IPS-15b (cell line): ENCODE measurements at regions not wholly inside any gene's neighbourhood (a gene's known extent, or its start where the extent isn't known, plus 50 kb on each side); places are given as distances from the start of the nearest gene placed in this dataset.
"Not testable (repeated sequence)": the region's sequence is repeated elsewhere in the genome, so short reads cannot be mapped to it uniquely, and the experiment has no call there.

Experiments
- H3K27me3 ChIP-seq: one replicate; pipeline ENCODE4 v1.6.1; 2013; ENCODE audit warnings: low read length; ENCODE audit not compliant: control insufficient read depth, insufficient read depth
- H3K36me3 ChIP-seq: one replicate; pipeline ENCODE4 v1.6.1; 2013; ENCODE audit warnings: low read length; ENCODE audit not compliant: control insufficient read depth, insufficient read depth
- H3K4me1 ChIP-seq: one replicate; pipeline ENCODE4 v1.6.1; 2013; ENCODE audit warnings: mild to moderate bottlenecking, low read length; ENCODE audit not compliant: control insufficient read depth, insufficient read depth
- H3K4me3 ChIP-seq: one replicate; pipeline ENCODE4 v1.5.1; 2013; ENCODE audit warnings: low read depth, low read length
- H3K9ac ChIP-seq: one replicate; pipeline ENCODE4 v1.6.1; 2013; ENCODE audit warnings: low read depth, mild to moderate bottlenecking, low read length
- H3K9me3 ChIP-seq: one replicate; pipeline ENCODE4 v1.6.1; 2013; ENCODE audit warnings: mild to moderate bottlenecking, low read length; ENCODE audit not compliant: control insufficient read depth, insufficient read depth

DNA sequence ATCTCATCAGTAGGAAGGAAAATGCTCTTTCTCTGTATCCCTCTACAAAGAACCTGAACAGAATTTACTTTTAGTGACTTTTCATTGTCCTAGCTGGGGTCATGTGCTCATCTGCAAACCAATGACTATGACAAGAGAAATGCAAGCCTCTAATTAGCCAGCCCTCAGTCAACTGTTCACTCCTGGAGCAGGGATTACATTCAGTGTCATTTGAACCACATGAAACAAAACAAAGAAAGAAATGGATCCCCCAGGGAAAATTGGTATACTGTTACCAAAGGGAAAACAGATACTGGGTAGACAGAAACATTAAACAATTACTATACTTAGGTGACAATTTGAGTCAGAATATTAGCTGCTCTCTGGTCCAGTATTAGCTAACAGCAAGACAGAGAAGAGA is 173.6 kb downstream of the RCHY1 start:
- H3K36me3 ChIP-seq, result no peaks in the 10 kb centered on the region
- H3K4me3 ChIP-seq, result no peak overlapping the region
- no peaks in the 10 kb centered on the region for H3K4me1 ChIP-seq
- H3K9ac ChIP-seq, result no peak overlapping the region
- H3K9me3 ChIP-seq, result no peaks in the 10 kb centered on the region
- no peaks in the 10 kb centered on the region for H3K27me3 ChIP-seq

DNA sequence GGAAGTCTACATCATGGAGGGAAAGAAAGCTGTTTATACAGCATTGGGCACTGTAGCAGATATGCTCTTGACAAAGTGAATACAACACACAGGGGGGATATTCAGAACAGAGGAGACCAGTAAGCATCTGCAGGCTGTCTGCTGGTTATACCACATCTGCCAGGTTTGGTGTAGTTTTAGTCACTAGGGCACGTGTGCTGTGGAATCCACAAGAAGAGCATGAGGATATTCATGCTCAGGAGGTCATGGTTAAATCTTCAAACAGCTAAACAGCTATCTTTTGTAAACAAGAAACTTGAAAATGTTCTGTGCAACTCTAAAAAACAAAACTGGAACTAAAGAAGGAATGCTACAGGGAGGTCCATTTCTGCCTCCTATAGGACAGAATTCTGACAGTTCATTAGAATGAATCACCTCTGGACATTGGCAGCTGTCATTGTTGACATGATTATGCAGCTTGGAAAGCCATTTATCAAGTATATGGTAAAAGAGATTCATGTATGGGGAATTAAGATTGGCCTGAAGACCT is 175.8 kb downstream of the RCHY1 start:
- Histone ChIP-seq H3K4me1 (no peaks in the 10 kb centered on the region), H3K9me3 (no peaks in the 10 kb centered on the region), H3K4me3 (no peak overlapping the region), H3K27me3 (no peaks in the 10 kb centered on the region), H3K9ac (no peak overlapping the region), H3K36me3 (no peaks in the 10 kb centered on the region)

GRCh38 chr4:75327804-75328512 is 186.2 kb downstream of the RCHY1 start:
- no peaks in the 10 kb centered on the region for H3K36me3 ChIP-seq
- no peak overlapping the region for H3K4me3 ChIP-seq
- H3K9ac ChIP-seq, result no peak overlapping the region
- H3K27me3 ChIP-seq, result no peaks in the 10 kb centered on the region
- no peaks in the 10 kb centered on the region for H3K9me3 ChIP-seq
- H3K4me1 ChIP-seq, result peaks cover 6% of the 10 kb centered on the region

GRCh38 chr4:75325318-75325979 is 188.8 kb downstream of the RCHY1 start:
- Histone ChIP-seq H3K4me3 (no peak overlapping the region), H3K9me3 (no peaks in the 10 kb centered on the region), H3K4me1 (peaks cover 4% of the 10 kb centered on the region), H3K27me3 (no peaks in the 10 kb centered on the region), H3K9ac (no peak overlapping the region), H3K36me3 (no peaks in the 10 kb centered on the region)

DNA sequence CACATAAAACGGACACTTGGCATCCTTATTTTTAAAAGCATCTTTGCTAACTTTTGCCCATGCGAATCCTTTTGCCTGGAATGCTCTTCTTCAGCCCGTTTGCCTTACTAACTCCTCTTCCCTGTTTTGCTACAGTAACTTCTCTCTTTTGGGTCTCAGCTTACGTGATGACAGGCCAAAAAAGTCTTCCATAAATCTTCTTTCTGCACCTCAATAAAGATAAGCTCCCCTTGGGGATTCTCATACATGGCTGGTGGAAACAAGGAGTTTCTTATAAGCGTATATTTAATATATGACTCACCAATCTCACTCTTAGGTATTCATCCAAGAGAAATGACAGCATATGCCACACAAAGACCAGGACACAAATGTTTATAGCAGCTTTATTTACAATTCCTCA is 192.7 kb downstream of the RCHY1 start:
- H3K4me3 ChIP-seq, result no peak overlapping the region
- no peaks in the 10 kb centered on the region for H3K9me3 ChIP-seq
- H3K9ac ChIP-seq, result no peak overlapping the region
- no peaks in the 10 kb centered on the region for H3K27me3 ChIP-seq
- H3K36me3 ChIP-seq, result no peaks in the 10 kb centered on the region
- H3K4me1 ChIP-seq, result peaks cover 4% of the 10 kb centered on the region

- H3K36me3 ChIP-seq, H3K4me1 ChIP-seq, H3K9ac ChIP-seq, H3K27me3 ChIP-seq, H3K4me3 ChIP-seq, H3K9me3 ChIP-seq: not testable (repeated sequence)
Observed at GRCh38 chr4:75317641-75318040, 196.6 kb downstream of the RCHY1 start.

DNA sequence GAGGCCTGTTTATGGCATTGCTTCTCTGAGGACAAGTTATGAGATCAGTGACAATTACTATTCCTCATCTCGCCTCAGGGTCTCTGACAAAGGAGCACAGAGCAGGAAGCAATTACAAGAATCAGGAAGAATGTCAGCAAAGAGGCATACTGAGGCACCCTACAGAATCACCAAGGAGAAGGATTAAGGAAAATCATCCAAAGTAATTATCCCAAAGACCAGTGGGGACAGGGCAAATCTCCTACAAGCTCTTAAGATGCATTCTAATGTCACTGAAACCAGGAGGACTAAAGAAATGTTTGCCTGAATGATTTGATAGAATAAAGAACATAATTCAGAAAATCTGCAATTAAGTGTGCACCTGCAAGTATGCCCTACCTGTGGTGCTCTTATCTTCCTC is 206.2 kb downstream of the RCHY1 start:
- Histone ChIP-seq H3K36me3 (no peaks in the 10 kb centered on the region), H3K4me3 (no peak overlapping the region), H3K9me3 (no peaks in the 10 kb centered on the region), H3K9ac (no peak overlapping the region), H3K27me3 (no peaks in the 10 kb centered on the region), H3K4me1 (no peaks in the 10 kb centered on the region)

- Histone ChIP-seq H3K9me3 (no peaks in the 10 kb centered on the region), H3K36me3 (no peaks in the 10 kb centered on the region), H3K9ac (no peak overlapping the region), H3K4me1 (no peaks in the 10 kb centered on the region), H3K4me3 (no peak overlapping the region), H3K27me3 (no peaks in the 10 kb centered on the region)
Observed at GRCh38 chr4:75306506-75306905, 207.7 kb downstream of the RCHY1 start.

DNA sequence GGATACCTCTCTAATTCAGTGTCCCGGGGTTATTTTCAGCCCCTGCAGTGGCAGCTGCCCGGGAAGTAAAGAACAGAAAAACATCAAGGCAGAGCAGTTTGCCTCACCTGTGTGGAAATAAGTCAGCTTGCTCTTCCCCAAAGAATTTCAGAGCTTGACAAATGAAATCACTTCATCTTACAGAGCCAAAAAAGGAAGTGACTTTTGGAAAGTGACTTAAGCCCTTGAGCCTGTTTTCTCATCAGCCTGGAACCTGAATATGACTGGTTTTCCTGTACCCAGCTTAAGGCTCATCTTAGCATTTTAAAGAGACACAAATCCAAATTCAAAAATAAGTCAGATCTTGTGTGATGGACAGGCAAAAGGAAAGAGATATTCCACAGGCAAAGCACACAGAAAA is 211.6 kb downstream of the RCHY1 start:
- Histone ChIP-seq H3K4me3 (no peak overlapping the region), H3K4me1 (no peaks in the 10 kb centered on the region), H3K9ac (no peak overlapping the region), H3K9me3 (no peaks in the 10 kb centered on the region), H3K27me3 (no peaks in the 10 kb centered on the region), H3K36me3 (no peaks in the 10 kb centered on the region)

DNA sequence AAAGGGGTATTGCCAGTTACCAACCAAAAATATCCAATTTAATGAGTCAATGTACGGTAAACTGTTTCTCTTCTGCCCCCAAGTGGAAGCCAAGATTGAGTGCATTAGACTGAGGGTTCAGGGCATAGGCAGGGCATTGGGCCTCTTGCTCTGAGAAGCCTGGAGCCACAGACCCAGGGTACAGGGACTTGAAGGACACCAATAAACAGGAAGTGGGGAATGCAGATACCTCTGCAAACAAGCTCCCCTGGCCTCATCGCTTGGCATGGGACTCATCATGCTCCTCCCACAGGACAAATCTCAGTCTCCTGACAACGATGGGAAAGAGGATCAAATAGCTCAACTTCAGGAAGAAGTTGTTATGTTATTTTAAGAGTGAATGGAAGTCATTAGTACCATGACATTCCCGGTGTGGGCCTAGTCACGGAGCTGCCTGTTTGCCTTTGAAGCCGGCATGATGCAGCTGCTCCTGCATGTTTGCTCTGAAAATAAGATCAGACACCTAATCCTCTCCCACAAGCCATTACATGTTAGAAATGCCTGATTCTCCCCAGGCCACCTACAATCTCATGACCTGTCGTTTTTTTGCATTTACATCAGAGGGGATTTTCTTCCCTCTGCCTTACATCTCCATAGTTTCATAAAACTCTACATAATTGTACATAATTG is 224.2 kb downstream of the RCHY1 start:
- Histone ChIP-seq H3K36me3 (no peaks in the 10 kb centered on the region), H3K9me3 (no peaks in the 10 kb centered on the region), H3K27me3 (no peaks in the 10 kb centered on the region), H3K4me3 (no peak overlapping the region), H3K9ac (no peak overlapping the region), H3K4me1 (no peaks in the 10 kb centered on the region)

DNA sequence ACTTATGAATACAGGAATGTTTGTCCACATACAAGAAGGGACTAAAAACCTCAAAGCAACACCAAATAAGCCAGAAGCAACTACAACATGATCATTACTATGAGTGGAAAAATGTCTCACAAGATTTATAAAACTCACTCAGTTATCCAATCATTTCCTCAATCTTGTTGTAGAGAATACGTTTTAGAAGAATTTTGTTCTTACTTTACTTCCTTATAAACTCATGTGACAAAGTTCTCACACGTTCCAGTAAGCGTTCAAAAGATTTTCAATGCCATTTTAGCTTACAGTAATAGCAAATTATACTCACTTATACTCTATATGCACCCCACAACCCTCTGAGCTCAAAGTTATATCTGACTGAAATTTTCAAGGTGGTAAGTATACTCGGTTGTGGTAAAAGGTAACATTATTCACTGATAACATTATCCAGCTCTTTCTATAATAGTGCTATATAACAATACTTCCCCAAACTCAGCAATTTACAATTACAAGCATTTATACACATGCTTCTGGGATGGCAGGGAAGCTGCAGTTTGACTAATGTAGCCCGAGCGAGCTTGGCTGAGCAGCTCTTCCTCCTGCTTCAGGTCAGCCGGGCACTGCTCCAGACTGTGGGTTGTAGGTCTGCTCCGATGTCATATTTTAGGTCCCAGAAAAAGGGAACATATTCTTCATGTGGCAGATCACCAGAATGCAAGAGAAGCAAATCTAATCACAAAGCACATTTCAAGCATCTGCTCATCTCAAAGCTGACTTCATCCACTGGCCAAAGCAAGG is 226.3 kb downstream of the RCHY1 start:
- H3K4me3 ChIP-seq, result no peak overlapping the region
- no peak overlapping the region for H3K9ac ChIP-seq
- no peaks in the 10 kb centered on the region for H3K36me3 ChIP-seq
- no peaks in the 10 kb centered on the region for H3K9me3 ChIP-seq
- no peaks in the 10 kb centered on the region for H3K4me1 ChIP-seq
- H3K27me3 ChIP-seq, result no peaks in the 10 kb centered on the region
